Esophagus squamous epithelium (tissue), 5 donors: ENCODE measurements at regions not wholly inside any gene's neighbourhood (a gene's known extent, or its start where the extent isn't known, plus 50 kb on each side); places are given as distances from the start of the nearest gene placed in this dataset.

Experiments
- DNase-seq: peaks from one replicate; lab custom pipeline; 2025; lab: John Stamatoyannopoulos, UW
- H3K27ac ChIP-seq, 4 donors: fragments of 200-600 bp; sonication (generic); one replicate each; pipeline ENCODE4 v1.5.1; 2016 to 2019; ENCODE audit warnings: mild to moderate bottlenecking in 1 of 4
- H3K27me3 ChIP-seq, 4 donors: fragments of 200-600 bp; sonication (generic); 1 replicate in 3 of 4; 2 replicates in 1 of 4; pipeline versions ENCODE4 v1.5.1 to v1.6.0; 2017 to 2021; ENCODE audit warnings: antibody characterized with exemption in 1 of 4
- H3K36me3 ChIP-seq, 3 donors: fragments of 200-600 bp; sonication (generic); one replicate each; pipeline ENCODE4 v1.5.1; 2016 to 2019
- H3K4me1 ChIP-seq, 3 donors: fragments of 200-600 bp; sonication (generic); one replicate each; pipeline ENCODE4 v1.5.1; 2017 to 2019
- H3K4me3 ChIP-seq, 4 donors: fragments of 200-600 bp; sonication (generic); 1 replicate in 3 of 4; 2 replicates in 1 of 4; pipeline ENCODE4 v1.5.1; 2016 to 2019; ENCODE audit warnings: mild to moderate bottlenecking in 2 of 4, moderate library complexity in 1 of 4
- H3K9me3 ChIP-seq, 3 donors: fragments of 200-600 bp; sonication (generic); one replicate each; pipeline ENCODE4 v1.5.1; 2016 to 2019
- POLR2A ChIP-seq, 4 donors: fragments of 450-650 bp; IDR thresholded peaks; one replicate each; pipeline ENCODE4 v1.6.1; 2017; ENCODE audit warnings: antibody characterized with exemption in 4 of 4, mild to moderate bottlenecking in 4 of 4, moderate library complexity in 3 of 4
- whole genome bisulfite sequencing, 2 donors: methylation state at CpG; one replicate each; pipeline ENCODE4 v1.1.5; 2018; 5-methylcytosine and 5-hydroxymethylcytosine counted together
- intact Hi-C: fragments of 100-400 bp; cut with DNase I; formaldehyde crosslinking; loops from one replicate; pipeline ENCODE4 v1.15.0; 2022
- TF ChIP-seq, protein P1 (sequence below), 6 experiments: fragments of 450-650 bp in 4 of 6; fragments of 200-600 bp in 2 of 6; sonication (generic) in 2 of 6; IDR thresholded peaks; one replicate each; pipeline ENCODE4 v1.5.1; 2016 to 2019; ENCODE audit warnings: antibody characterized with exemption in 6 of 6, mild to moderate bottlenecking in 4 of 6, moderate library complexity in 4 of 6
- donor health status: DM: yes; HTN: yes; CAD: no.

DNA sequence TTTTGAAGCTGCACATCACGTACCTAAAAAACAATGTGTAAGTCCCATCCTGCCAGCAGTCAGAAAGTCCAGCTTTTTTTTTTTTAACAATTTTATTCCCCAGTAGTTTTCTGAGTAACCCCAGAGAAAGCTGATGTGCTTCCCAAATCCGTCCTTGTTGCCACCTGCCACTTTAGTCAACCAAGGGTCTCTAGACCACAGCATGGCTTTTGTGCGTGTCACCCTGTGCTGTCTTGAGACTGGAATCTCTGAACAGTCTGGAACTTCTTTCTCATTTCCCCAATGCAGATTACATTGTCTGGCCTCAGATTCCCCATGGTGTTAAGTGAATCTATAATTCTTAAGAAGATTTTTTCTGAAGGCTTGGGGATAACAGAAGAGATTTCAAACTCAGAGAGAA, 289.2 kb upstream of the KLF12 start:
- H3K27ac ChIP-seq = no peak overlapping the region

DNA sequence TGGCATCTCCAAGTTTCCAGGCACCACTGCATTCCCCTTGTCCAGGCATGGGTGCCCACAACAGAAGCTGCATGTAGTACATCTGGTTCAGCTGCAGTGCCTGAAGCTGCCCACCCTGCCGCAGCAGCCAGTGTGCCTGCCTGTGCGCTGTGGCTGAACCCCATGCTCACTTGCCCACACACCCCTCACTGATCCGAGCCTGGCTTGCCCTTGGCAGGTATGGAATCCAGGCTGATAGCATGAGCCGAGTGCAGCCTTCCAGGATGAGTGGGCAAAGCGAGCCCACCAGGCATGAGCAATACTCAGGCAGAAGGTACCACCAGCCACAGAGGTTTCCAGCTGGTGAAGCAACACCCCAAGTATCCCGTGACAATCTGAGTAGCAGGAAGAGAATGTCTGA, 280.3 kb upstream of the KLF12 start:
- WGBS, 2 donors = 50 to 64% methylated on average over 1 to 3 of the region's 6 CpGs
- H3K27me3 ChIP-seq = no peaks in the 10 kb centered on the region
- H3K27ac ChIP-seq = no peak overlapping the region
- H3K4me1 ChIP-seq = no peaks in the 10 kb centered on the region
- TF ChIP-seq, protein P1, sequence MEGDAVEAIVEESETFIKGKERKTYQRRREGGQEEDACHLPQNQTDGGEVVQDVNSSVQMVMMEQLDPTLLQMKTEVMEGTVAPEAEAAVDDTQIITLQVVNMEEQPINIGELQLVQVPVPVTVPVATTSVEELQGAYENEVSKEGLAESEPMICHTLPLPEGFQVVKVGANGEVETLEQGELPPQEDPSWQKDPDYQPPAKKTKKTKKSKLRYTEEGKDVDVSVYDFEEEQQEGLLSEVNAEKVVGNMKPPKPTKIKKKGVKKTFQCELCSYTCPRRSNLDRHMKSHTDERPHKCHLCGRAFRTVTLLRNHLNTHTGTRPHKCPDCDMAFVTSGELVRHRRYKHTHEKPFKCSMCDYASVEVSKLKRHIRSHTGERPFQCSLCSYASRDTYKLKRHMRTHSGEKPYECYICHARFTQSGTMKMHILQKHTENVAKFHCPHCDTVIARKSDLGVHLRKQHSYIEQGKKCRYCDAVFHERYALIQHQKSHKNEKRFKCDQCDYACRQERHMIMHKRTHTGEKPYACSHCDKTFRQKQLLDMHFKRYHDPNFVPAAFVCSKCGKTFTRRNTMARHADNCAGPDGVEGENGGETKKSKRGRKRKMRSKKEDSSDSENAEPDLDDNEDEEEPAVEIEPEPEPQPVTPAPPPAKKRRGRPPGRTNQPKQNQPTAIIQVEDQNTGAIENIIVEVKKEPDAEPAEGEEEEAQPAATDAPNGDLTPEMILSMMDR (IDR thresholded peaks at IDR 0.05) = no peak
- no peak for TF ChIP-seq POLR2A (IDR thresholded peaks at IDR 0.05)
- no peaks in the 10 kb centered on the region for H3K36me3 ChIP-seq
- no peak overlapping the region for H3K4me3 ChIP-seq
- no peak for DNase-seq
- H3K9me3 ChIP-seq = no peaks in the 10 kb centered on the region
- intact Hi-C loops = no loop called here

More for the DNA sequence above, 289.2 kb upstream of the KLF12 start:
- WGBS, 2 donors = 74 to 76% methylated on average over 3 of the region's 3 CpGs
- Histone ChIP-seq H3K4me3 (no peak overlapping the region), H3K27me3 (no peaks in the 10 kb centered on the region), H3K36me3 (no peaks in the 10 kb centered on the region), H3K9me3 (no peaks in the 10 kb centered on the region), H3K4me1 (no peaks in the 10 kb centered on the region)
- DNase-seq = no peak
- intact Hi-C loops = no loop called here
- TF ChIP-seq POLR2A (IDR thresholded peaks at IDR 0.05) = no peak
- TF ChIP-seq, protein P1 (IDR thresholded peaks at IDR 0.05) = no peak

DNA sequence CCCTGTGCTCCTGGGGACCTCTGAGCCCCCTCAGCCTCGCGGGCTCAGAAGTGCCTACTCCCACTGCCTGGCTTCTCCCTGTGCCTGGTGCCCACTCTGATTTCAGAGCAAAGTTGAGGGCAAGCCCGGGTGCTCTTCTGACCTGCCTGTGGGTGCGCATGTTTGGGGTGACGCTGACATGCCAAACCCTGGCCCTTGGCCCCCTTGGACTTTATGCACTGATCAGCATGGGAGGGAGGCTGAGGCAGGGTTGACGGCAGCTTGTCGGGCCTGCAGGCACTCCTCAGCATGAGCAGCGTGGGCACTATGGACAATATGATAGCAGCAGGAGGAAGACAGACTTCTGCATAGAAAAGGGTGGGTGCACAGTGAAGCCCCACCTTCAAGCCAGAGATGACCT, 279.3 kb upstream of the KLF12 start:
- DNase-seq = no peak
- no peaks in the 10 kb centered on the region for H3K4me1 ChIP-seq
- no peak overlapping the region for H3K4me3 ChIP-seq
- TF ChIP-seq POLR2A (IDR thresholded peaks at IDR 0.05) = no peak
- TF ChIP-seq, protein P1 (IDR thresholded peaks at IDR 0.05) = no peak
- 100% methylated on average over 1 of the region's 8 CpGs; no CpG with 5 or more reads in 1 of the 2 donors for WGBS, 2 donors
- H3K36me3 ChIP-seq = no peaks in the 10 kb centered on the region
- H3K27me3 ChIP-seq = no peaks in the 10 kb centered on the region
- H3K27ac ChIP-seq = no peak overlapping the region
- no peaks in the 10 kb centered on the region for H3K9me3 ChIP-seq
- intact Hi-C loops = no loop called here

DNA sequence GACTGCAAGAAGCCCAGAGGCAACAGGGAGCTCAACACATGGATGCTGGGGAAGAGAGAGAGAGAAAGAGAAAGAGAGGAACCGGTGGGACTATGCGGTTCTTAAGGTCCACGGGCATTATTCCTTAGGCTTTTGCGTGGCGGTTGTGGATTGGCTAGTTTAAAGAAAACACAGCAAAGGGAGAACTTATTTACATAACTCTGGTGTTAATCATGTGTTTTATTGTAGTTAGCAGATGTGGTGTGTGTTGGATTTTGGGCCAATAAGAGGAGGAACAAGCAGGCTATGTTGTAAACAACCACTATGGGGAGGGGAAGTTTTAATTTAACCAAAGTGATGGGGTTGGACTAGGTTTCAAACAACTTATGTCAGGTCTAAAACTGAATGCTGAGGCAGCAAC, 275.3 kb upstream of the KLF12 start:
- H3K4me3 ChIP-seq = no peak overlapping the region
- H3K4me1 ChIP-seq = no peaks in the 10 kb centered on the region
- DNase-seq = no peak
- H3K36me3 ChIP-seq = no peaks in the 10 kb centered on the region
- TF ChIP-seq, protein P1 (IDR thresholded peaks at IDR 0.05) = no peak
- TF ChIP-seq POLR2A (IDR thresholded peaks at IDR 0.05) = no peak
- H3K27me3 ChIP-seq = no peaks in the 10 kb centered on the region
- intact Hi-C loops = no loop called here
- H3K9me3 ChIP-seq = no peaks in the 10 kb centered on the region
- no peak overlapping the region for H3K27ac ChIP-seq
- WGBS, 2 donors = 64 to 71% methylated on average over 5 of the region's 5 CpGs

DNA sequence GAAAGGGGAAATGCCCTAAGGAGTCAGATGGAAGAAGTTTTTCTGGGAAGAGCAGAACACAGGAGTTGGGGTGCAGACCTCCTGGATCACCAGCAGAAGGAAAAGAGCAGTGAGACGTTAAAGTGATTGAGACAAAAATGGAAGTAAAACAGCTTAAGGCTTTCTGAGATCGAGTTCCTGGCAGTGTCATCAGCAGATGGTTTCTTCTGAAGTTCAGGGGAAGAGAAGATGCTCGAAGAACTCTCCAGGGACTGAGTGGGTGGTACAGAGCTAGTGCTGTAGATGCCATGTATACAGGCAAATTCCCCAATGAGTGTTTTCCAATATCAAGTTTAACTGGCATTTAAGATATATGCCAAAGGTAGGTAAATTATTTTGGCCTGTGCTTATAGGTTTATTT, 272.2 kb upstream of the KLF12 start:
- no peak for TF ChIP-seq POLR2A (IDR thresholded peaks at IDR 0.05)
- TF ChIP-seq, protein P1 (IDR thresholded peaks at IDR 0.05) = no peak
- intact Hi-C loops = no loop called here
- 56 to 57% methylated on average over 3 of the region's 3 CpGs for WGBS, 2 donors

More for the DNA sequence above, 272.2 kb upstream of the KLF12 start:
- H3K27ac ChIP-seq = no peak overlapping the region
- no peak overlapping the region for H3K4me3 ChIP-seq
- H3K9me3 ChIP-seq = no peaks in the 10 kb centered on the region
- H3K36me3 ChIP-seq = no peaks in the 10 kb centered on the region
- no peak for DNase-seq
- no peaks in the 10 kb centered on the region for H3K27me3 ChIP-seq
- H3K4me1 ChIP-seq = no peaks in the 10 kb centered on the region
